WTC11 (cell line): ENCODE measurements at regions not wholly inside any gene's neighbourhood (a gene's known extent, or its start where the extent isn't known, plus 50 kb on each side); places are given as distances from the start of the nearest gene placed in this dataset.

Experiments
- ATAC-seq: fragments of 200-7000 bp; cut with Tn5 transposase; 2 replicates; pipeline ENCODE4 v1.10.0; 2021; ENCODE audit warnings: mild to moderate bottlenecking, moderate library complexity
- CTCF ChIA-PET: fragments of 300-600 bp; sonication (Branson Sonifier 250); formaldehyde crosslinking; loops from one replicate; lab custom pipeline; 2021; ENCODE audit warnings: antibody characterized with exemption; lab: Charles Lee
- POLR2A ChIA-PET: fragments of 350-600 bp; sonication (Branson Sonifier 250); formaldehyde crosslinking; loops from one replicate; lab custom pipeline; 2021; ENCODE audit warnings: antibody characterized with exemption; lab: Charles Lee
- DNase-seq: peaks from one replicate; pipeline ENCODE4 v3.0.0; 2021; ENCODE audit warnings: low spot score
- H3K27ac Mint-ChIP-seq: 2 replicates; pipeline ENCODE4 v1.8.0; 2021; ENCODE audit warnings: mixed read lengths
- H3K27me3 Mint-ChIP-seq: 2 replicates; pipeline ENCODE4 v1.8.0; 2021; ENCODE audit warnings: low read depth, mild to moderate bottlenecking, moderate library complexity, mixed read lengths
- H3K36me3 Mint-ChIP-seq: 2 replicates; pipeline ENCODE4 v1.8.0; 2021; ENCODE audit warnings: mixed read lengths
- H3K4me1 Mint-ChIP-seq: 2 replicates; pipeline ENCODE4 v1.8.0; 2022; ENCODE audit warnings: mixed read lengths
- H3K4me3 Mint-ChIP-seq: 2 replicates; pipeline ENCODE4 v1.8.0; 2021; ENCODE audit warnings: mild to moderate bottlenecking, moderate library complexity, mixed read lengths
- H3K9me3 Mint-ChIP-seq: 2 replicates; pipeline ENCODE4 v1.8.0; 2021; ENCODE audit warnings: mixed read lengths
- E2F1 ChIP-seq: sonication (generic); formaldehyde crosslinking; IDR thresholded peaks from 2 replicates; pipeline ENCODE4 v1.8.0; 2022; ENCODE audit warnings: mild to moderate bottlenecking, missing genetic modification reagents
- E2F5 ChIP-seq: sonication (generic); formaldehyde crosslinking; IDR thresholded peaks from 2 replicates; pipeline ENCODE4 v1.8.1; 2022; ENCODE audit warnings: mild to moderate bottlenecking, moderate library complexity, missing genetic modification reagents
- FOXJ3 ChIP-seq: sonication (generic); formaldehyde crosslinking; IDR thresholded peaks from 2 replicates; pipeline ENCODE4 v1.9.0; 2021; ENCODE audit warnings: missing genetic modification reagents, mild to moderate bottlenecking, borderline replicate concordance
- FOXK1 ChIP-seq: sonication (generic); formaldehyde crosslinking; IDR thresholded peaks from 2 replicates; pipeline ENCODE4 v1.8.0; 2022; ENCODE audit warnings: mild to moderate bottlenecking, moderate library complexity, missing genetic modification reagents
- FOXP1 ChIP-seq: sonication (generic); formaldehyde crosslinking; IDR thresholded peaks from 2 replicates; pipeline ENCODE4 v1.8.0; 2022; ENCODE audit warnings: missing genetic modification reagents, mild to moderate bottlenecking, moderate library complexity, borderline replicate concordance
- HMGA2 ChIP-seq: fragments of 250-450 bp; sonication (Bioruptor Pico); IDR thresholded peaks from 2 replicates; pipeline ENCODE4 v1.4.0; 2021; ENCODE audit warnings: mild to moderate bottlenecking, moderate library complexity
- MXD4 ChIP-seq: fragments of 250-450 bp; sonication (Bioruptor Pico); IDR thresholded peaks from 2 replicates; pipeline ENCODE4 v1.8.0; 2021; ENCODE audit warnings: mild to moderate bottlenecking, moderate library complexity, borderline replicate concordance
- PRDM15 ChIP-seq: sonication (generic); formaldehyde crosslinking; IDR thresholded peaks from 2 replicates; pipeline ENCODE4 v1.8.0; 2022; ENCODE audit warnings: missing genetic modification reagents
- TCF7 ChIP-seq: sonication (generic); formaldehyde crosslinking; IDR thresholded peaks from 2 replicates; pipeline ENCODE4 v1.8.0; 2022; ENCODE audit warnings: mild to moderate bottlenecking, low read depth, missing genetic modification reagents, moderate library complexity
- TP53 ChIP-seq: sonication (generic); formaldehyde crosslinking; IDR thresholded peaks from 2 replicates; pipeline ENCODE4 v1.8.1; 2023; ENCODE audit warnings: mild to moderate bottlenecking, missing genetic modification reagents
- ZNF232 ChIP-seq: sonication (generic); formaldehyde crosslinking; IDR thresholded peaks from 2 replicates; pipeline ENCODE4 v1.8.0; 2022; ENCODE audit warnings: mild to moderate bottlenecking, missing genetic modification reagents
- ZNF263 ChIP-seq: sonication (generic); formaldehyde crosslinking; IDR thresholded peaks from 2 replicates; pipeline ENCODE4 v1.8.1; 2022; ENCODE audit warnings: low read depth, mild to moderate bottlenecking, moderate library complexity, missing genetic modification reagents
- ZSCAN18 ChIP-seq: fragments of 250-450 bp; sonication (Bioruptor Pico); IDR thresholded peaks from 2 replicates; pipeline ENCODE4 v2.1.2; 2022; ENCODE audit warnings: mild to moderate bottlenecking, moderate library complexity
- TF ChIP-seq, protein P1 (sequence below): sonication (generic); formaldehyde crosslinking; IDR thresholded peaks from 2 replicates; pipeline ENCODE4 v1.8.0; 2023; ENCODE audit warnings: missing genetic modification reagents, mild to moderate bottlenecking, borderline replicate concordance
- TF ChIP-seq, protein P2 (sequence below): fragments of 250-450 bp; sonication (Bioruptor Pico); IDR thresholded peaks from 2 replicates; pipeline ENCODE4 v1.9.0; 2021; ENCODE audit warnings: moderate library complexity, mild to moderate bottlenecking, inconsistent platforms, borderline replicate concordance
- TF ChIP-seq, protein P3 (sequence below): sonication (generic); formaldehyde crosslinking; IDR thresholded peaks from 2 replicates; pipeline ENCODE4 v1.8.1; 2023; ENCODE audit warnings: mild to moderate bottlenecking, missing genetic modification reagents
- TF ChIP-seq, protein P4 (sequence below): sonication (generic); formaldehyde crosslinking; IDR thresholded peaks from 2 replicates; pipeline ENCODE4 v1.8.1; 2022; ENCODE audit warnings: missing genetic modification reagents, borderline replicate concordance

GRCh38 chr5:15388866-15389265, 111.1 kb upstream of the FBXL7 start (continued):
- TF ChIP-seq MXD4 (CRISPR knock-in tag): no peak

- H3K4me3 Mint-ChIP-seq: no peak overlapping the region
- ChIA-PET POLR2A (no interaction called here), CTCF (no interaction called here)
- H3K36me3 Mint-ChIP-seq: no peaks in the 10 kb centered on the region
- DNase-seq: no peak
- TF ChIP-seq HMGA2 (CRISPR knock-in tag) (no peak), E2F5 (CRISPR knock-in tag) (no peak), ZNF263 (no peak), PRDM15 (CRISPR knock-in tag) (no peak), FOXK1 (no peak), ZNF232 (CRISPR knock-in tag) (no peak)
- TF ChIP-seq, protein P1, sequence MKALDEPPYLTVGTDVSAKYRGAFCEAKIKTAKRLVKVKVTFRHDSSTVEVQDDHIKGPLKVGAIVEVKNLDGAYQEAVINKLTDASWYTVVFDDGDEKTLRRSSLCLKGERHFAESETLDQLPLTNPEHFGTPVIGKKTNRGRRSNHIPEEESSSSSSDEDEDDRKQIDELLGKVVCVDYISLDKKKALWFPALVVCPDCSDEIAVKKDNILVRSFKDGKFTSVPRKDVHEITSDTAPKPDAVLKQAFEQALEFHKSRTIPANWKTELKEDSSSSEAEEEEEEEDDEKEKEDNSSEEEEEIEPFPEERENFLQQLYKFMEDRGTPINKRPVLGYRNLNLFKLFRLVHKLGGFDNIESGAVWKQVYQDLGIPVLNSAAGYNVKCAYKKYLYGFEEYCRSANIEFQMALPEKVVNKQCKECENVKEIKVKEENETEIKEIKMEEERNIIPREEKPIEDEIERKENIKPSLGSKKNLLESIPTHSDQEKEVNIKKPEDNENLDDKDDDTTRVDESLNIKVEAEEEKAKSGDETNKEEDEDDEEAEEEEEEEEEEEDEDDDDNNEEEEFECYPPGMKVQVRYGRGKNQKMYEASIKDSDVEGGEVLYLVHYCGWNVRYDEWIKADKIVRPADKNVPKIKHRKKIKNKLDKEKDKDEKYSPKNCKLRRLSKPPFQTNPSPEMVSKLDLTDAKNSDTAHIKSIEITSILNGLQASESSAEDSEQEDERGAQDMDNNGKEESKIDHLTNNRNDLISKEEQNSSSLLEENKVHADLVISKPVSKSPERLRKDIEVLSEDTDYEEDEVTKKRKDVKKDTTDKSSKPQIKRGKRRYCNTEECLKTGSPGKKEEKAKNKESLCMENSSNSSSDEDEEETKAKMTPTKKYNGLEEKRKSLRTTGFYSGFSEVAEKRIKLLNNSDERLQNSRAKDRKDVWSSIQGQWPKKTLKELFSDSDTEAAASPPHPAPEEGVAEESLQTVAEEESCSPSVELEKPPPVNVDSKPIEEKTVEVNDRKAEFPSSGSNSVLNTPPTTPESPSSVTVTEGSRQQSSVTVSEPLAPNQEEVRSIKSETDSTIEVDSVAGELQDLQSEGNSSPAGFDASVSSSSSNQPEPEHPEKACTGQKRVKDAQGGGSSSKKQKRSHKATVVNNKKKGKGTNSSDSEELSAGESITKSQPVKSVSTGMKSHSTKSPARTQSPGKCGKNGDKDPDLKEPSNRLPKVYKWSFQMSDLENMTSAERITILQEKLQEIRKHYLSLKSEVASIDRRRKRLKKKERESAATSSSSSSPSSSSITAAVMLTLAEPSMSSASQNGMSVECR (CRISPR knock-in tag): no peak
- TF ChIP-seq, protein P2, sequence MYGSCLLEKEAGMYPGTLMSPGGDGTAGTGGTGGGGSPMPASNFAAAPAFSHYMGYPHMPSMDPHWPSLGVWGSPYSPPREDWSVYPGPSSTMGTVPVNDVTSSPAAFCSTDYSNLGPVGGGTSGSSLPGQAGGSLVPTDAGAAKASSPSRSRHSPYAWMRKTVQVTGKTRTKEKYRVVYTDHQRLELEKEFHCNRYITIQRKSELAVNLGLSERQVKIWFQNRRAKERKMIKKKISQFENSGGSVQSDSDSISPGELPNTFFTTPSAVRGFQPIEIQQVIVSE (CRISPR knock-in tag): no peak
- peaks cover 11% of the 10 kb centered on the region for H3K4me1 Mint-ChIP-seq
- peaks cover 8% of the 10 kb centered on the region; the same call in 1 of the 2 replicates for H3K9me3 Mint-ChIP-seq
- H3K27me3 Mint-ChIP-seq: peaks cover 4% of the 10 kb centered on the region
- no peak for ATAC-seq
- H3K27ac Mint-ChIP-seq: no peak overlapping the region
Observed at GRCh38 chr5:15387931-15388524, 112.0 kb upstream of the FBXL7 start.

- Mint-ChIP-seq H3K9me3 (peaks cover 8% of the 10 kb centered on the region; the same call in 1 of the 2 replicates), H3K4me1 (peaks cover 6% of the 10 kb centered on the region), H3K36me3 (no peaks in the 10 kb centered on the region), H3K27ac (no peak overlapping the region), H3K27me3 (peaks cover 4% of the 10 kb centered on the region), H3K4me3 (no peak overlapping the region)
- DNase-seq (no peak), ATAC-seq (no peak)
- POLR2A ChIA-PET: no interaction called here
- CTCF ChIA-PET: no interaction called here
- TF ChIP-seq E2F1 (CRISPR knock-in tag): no peak
- TF ChIP-seq, protein P3, sequence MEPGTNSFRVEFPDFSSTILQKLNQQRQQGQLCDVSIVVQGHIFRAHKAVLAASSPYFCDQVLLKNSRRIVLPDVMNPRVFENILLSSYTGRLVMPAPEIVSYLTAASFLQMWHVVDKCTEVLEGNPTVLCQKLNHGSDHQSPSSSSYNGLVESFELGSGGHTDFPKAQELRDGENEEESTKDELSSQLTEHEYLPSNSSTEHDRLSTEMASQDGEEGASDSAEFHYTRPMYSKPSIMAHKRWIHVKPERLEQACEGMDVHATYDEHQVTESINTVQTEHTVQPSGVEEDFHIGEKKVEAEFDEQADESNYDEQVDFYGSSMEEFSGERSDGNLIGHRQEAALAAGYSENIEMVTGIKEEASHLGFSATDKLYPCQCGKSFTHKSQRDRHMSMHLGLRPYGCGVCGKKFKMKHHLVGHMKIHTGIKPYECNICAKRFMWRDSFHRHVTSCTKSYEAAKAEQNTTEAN: no peak
- no peak for TF ChIP-seq ZSCAN18 (CRISPR knock-in tag)
- TF ChIP-seq FOXJ3 (CRISPR knock-in tag): no peak
- TF ChIP-seq TP53 (CRISPR knock-in tag): no peak
- no peak for TF ChIP-seq TCF7 (CRISPR knock-in tag)
- TF ChIP-seq, protein P4, sequence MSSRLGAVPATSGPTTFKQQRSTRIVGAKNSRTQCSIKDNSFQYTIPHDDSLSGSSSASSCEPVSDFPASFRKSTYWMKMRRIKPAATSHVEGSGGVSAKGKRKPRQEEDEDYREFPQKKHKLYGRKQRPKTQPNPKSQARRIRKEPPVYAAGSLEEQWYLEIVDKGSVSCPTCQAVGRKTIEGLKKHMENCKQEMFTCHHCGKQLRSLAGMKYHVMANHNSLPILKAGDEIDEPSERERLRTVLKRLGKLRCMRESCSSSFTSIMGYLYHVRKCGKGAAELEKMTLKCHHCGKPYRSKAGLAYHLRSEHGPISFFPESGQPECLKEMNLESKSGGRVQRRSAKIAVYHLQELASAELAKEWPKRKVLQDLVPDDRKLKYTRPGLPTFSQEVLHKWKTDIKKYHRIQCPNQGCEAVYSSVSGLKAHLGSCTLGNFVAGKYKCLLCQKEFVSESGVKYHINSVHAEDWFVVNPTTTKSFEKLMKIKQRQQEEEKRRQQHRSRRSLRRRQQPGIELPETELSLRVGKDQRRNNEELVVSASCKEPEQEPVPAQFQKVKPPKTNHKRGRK (CRISPR knock-in tag): no peak
- no peak for TF ChIP-seq FOXP1 (CRISPR knock-in tag)
Observed at GRCh38 chr5:15386122-15386521, 113.9 kb upstream of the FBXL7 start.
